22Rv1 (cell line): ENCODE measurements at regions not wholly inside any gene's neighbourhood (a gene's known extent, or its start where the extent isn't known, plus 50 kb on each side); places are given as distances from the start of the nearest gene placed in this dataset.
"Not testable (repeated sequence)": the region's sequence is repeated elsewhere in the genome, so short reads cannot be mapped to it uniquely, and the experiment has no call there.

Experiments used
- H3K27ac ChIP-seq: fragments of 450-650 bp; 2 replicates; pipeline ENCODE4 v1.5.1; 2017
- ZFX ChIP-seq: fragments of 450-650 bp; IDR thresholded peaks from 2 replicates; pipeline ENCODE4 v1.6.1; 2017; ENCODE audit warnings: antibody characterized with exemption, borderline replicate concordance
- TF ChIP-seq, protein P1 (sequence below): fragments of 450-650 bp; IDR thresholded peaks from 2 replicates; pipeline ENCODE4 v1.5.1; 2017; ENCODE audit warnings: mild to moderate bottlenecking

DNA sequence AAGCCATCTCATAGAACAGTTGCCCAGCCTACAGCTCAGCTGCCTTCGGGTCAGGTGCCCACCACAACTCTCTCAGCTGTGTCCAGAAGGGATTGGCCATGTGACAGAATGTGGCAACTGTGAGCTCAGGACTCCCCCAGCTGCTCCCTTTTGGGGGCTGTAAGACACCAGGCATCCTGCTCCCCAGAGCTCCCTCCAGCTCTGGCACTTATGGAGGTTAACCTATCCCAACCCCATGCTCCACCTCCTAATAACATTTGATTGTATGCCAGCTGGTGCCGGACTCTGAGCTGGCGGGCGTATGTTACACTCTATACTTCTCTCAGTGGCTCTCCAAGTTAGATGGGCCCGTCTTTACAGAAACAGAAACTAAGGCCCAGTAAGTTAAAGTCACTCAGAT is 222.8 kb downstream of the FAM43A start:
- TF ChIP-seq ZFX = no peak
- TF ChIP-seq, protein P1, sequence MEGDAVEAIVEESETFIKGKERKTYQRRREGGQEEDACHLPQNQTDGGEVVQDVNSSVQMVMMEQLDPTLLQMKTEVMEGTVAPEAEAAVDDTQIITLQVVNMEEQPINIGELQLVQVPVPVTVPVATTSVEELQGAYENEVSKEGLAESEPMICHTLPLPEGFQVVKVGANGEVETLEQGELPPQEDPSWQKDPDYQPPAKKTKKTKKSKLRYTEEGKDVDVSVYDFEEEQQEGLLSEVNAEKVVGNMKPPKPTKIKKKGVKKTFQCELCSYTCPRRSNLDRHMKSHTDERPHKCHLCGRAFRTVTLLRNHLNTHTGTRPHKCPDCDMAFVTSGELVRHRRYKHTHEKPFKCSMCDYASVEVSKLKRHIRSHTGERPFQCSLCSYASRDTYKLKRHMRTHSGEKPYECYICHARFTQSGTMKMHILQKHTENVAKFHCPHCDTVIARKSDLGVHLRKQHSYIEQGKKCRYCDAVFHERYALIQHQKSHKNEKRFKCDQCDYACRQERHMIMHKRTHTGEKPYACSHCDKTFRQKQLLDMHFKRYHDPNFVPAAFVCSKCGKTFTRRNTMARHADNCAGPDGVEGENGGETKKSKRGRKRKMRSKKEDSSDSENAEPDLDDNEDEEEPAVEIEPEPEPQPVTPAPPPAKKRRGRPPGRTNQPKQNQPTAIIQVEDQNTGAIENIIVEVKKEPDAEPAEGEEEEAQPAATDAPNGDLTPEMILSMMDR = no peak
- H3K27ac ChIP-seq = no peak overlapping the region

DNA sequence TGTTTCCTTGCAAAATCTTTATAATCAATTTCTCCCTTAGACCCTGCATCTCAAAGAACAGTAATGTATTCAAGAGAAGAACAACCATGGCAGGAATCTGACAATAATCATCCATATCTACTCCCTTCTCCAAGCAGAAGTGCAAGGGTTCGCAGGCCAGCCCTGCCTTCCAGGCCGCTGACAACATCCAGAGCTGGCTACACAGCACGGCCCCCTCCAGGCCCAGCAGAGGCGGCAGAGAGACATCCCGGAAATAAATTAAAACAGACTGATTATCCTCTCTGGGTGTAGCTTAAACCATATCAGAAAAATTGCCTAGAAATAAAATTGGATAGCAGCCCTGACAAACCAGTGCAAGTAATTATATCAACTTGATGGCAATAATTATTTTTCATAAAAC is 223.3 kb downstream of the FAM43A start:
- no peak overlapping the region for H3K27ac ChIP-seq
- TF ChIP-seq, protein P1 = no peak
- no peak for TF ChIP-seq ZFX

DNA sequence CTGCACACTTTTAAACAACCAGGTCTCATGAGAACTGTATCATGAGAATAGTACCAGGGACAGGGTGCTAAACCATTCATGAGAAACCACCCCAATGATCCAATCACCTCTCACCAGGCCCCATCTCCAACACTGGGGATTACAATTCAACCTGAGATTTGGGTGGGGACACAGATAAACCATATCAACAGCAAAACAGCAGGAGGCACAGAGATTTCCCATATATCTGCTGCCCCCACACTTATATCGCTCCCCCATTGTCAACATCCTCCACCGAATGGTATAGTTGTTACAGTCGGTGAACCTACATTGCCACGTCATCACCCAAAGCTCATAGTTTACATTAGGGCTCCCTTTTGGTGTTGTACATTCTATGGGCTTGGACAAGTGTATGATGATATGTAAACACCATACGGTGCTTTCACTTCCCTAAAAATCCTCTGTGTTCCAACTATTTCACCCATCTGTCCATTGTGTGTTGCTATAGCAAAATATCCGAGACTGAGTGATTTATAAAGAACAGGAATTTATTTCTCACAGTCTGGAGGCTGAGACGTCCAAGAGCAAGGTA is 224.8 kb downstream of the FAM43A start:
- H3K27ac ChIP-seq = no peak overlapping the region
- no peak for TF ChIP-seq ZFX
- TF ChIP-seq, protein P1 = no peak

DNA sequence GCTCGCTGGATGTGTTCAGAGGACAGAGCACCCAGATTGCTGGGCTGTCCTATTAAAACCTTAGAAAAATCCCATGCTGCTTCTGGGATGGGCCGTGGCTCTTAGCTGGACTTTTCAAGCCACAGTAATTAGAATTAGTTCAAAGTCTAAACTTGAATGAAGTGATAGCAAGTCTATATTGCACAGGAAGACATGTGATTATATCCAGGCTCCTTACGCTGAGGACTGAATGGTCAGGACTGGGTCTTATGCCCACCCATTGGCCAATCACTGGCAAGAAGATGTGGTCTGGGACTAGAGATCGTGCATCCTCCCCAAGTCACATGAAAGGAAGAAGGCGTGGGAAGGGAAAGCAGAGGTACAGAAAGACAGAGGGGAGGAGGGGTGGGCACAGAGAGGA is 227.6 kb downstream of the FAM43A start:
- TF ChIP-seq ZFX = no peak
- TF ChIP-seq, protein P1 = no peak
- no peak overlapping the region for H3K27ac ChIP-seq

DNA sequence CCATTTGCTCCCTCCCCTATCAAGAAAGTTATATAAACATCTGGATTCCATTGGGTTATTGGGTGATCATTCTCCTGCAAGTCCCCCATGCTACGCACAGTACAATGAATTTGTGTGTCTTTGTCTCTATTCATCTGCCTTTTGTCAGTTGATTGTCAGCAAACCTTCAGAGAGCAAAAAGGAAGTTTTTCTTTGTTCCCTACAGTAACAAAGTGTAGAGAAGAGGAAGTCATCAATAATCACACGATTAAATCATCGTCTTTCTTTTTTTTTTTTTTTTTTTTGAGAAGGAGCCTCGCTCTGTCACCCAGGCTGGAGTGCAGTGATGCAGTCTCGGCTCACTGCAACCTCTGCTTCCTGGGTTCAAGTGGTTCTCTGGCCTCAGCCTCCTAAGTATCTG is 239.2 kb downstream of the FAM43A start:
- H3K27ac ChIP-seq = not testable (repeated sequence)

DNA sequence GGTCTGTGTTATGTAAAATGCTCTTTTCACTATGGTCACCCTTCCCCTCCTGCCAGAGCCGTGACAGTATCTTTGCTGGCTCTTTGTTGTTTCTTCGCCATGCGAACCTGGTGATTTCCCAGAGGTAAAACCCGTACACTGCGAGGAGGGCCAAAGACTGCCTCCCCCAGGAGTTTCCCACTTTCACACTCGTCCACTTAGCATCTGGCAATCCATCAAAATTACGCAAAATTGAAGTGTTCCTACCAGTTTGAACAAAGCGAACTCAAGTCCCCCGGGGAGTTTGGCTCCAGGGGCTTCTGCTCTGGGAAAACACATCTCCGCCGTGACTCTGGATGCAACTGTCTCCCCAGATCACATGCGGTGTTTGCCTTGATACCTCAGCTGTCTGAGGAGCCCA is 239.9 kb downstream of the FAM43A start:
- no peak for TF ChIP-seq ZFX
- TF ChIP-seq, protein P1 = no peak
- no peak overlapping the region for H3K27ac ChIP-seq

DNA sequence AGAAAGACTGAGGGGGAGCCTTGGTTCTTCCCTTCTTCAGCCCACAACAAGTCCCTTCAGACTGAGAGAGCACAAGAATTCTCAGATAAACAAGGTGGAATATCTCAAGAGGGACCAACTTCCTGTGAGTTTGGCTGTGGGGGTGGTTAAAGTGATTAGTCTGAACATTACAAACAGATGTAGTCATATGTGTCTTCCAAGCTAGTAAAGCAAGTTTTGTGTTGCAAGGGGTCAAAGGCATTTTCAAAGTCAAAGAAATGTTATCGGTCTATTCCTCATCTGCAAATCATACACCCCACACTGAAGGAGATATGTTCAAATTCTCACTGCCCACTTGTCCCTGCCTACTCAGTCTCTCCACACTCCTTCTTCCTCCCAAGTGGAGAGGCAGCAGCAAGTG is 242.5 kb downstream of the FAM43A start:
- H3K27ac ChIP-seq = no peak overlapping the region
- TF ChIP-seq ZFX = no peak
- TF ChIP-seq, protein P1 = no peak
